Ovary (tissue), 7 donors: ENCODE measurements at regions not wholly inside any gene's neighbourhood (a gene's known extent, or its start where the extent isn't known, plus 50 kb on each side); places are given as distances from the start of the nearest gene placed in this dataset.

Source experiments
- DNase-seq, 5 donors: peaks; one replicate each; pipeline ENCODE4 v3.0.0-alpha.2; 2019 to 2020
- H3K27ac ChIP-seq, 2 donors: fragments of 200-600 bp; one replicate each; pipeline versions ENCODE4 v1.5.1 to v1.8.0; 2019 to 2022
- H3K27me3 ChIP-seq: fragments of 200-600 bp; one replicate; pipeline ENCODE4 v1.8.0; 2022
- H3K36me3 ChIP-seq: fragments of 200-600 bp; sonication (generic); one replicate; pipeline ENCODE4 v1.5.1; 2019
- H3K4me1 ChIP-seq: one replicate; pipeline ENCODE4 v1.8.1; 2013; ENCODE audit warnings: mild to moderate bottlenecking, moderate library complexity; ENCODE audit not compliant: insufficient read depth
- H3K4me3 ChIP-seq: fragments of 200-600 bp; sonication (generic); one replicate; pipeline ENCODE4 v1.5.1; 2017
- H3K9me3 ChIP-seq, 2 donors: fragments of 200-600 bp in 1 of 2; sonication (generic) in 1 of 2; one replicate each; pipeline versions ENCODE4 v1.5.1 to v1.8.1; 2013 to 2019; ENCODE audit warnings: mild to moderate bottlenecking in 1 of 2, moderate library complexity in 1 of 2
- CTCF ChIP-seq, 3 donors: fragments of 450-650 bp in 2 of 3; fragments of 200-600 bp in 1 of 3; IDR thresholded peaks; one replicate each; pipeline versions ENCODE4 v1.5.1 to v1.8.0; 2016 to 2022; ENCODE audit warnings: antibody characterized with exemption in 3 of 3, mild to moderate bottlenecking in 1 of 3
- EP300 ChIP-seq: sonication (generic); formaldehyde crosslinking; IDR thresholded peaks from one replicate; pipeline ENCODE4 v1.6.1; 2017; ENCODE audit warnings: antibody characterized with exemption
- POLR2A ChIP-seq: fragments of 450-650 bp; IDR thresholded peaks from one replicate; pipeline ENCODE4 v1.6.1; 2017; ENCODE audit warnings: antibody characterized with exemption, mild to moderate bottlenecking, moderate library complexity
- WGBS, 3 donors: extraction: QIAGEN DNeasy Blood & Tissue Kit in 1 of 3; methylation state at CpG; one replicate each; pipeline versions ENCODE4 v1.1.5 to v1.1.7; 2013 to 2017; 5-methylcytosine and 5-hydroxymethylcytosine counted together
- intact Hi-C, 4 donors: fragments of 100-400 bp; cut with DNase I; formaldehyde crosslinking; loops; one replicate each; pipeline versions ENCODE4 v1.11.0 to v1.15.1; 2022 to 2023
- donor health status: DM: no; HTN: no; CAD: no; lungs with moderate emphysema.
- donor health status: DM: no; HTN: no; CAD: no.
- donor health status: Bipolar disorder and iron deficiency.
- donor health status: DM: no; HTN: no; CAD: no.
- donor health status: DM: yes; HTN: yes; CAD: no.

GRCh38 chr3:35079403-35079802, 559.9 kb upstream of the ARPP21 start:
- Histone ChIP-seq H3K36me3 (no peaks in the 10 kb centered on the region), H3K27me3 (no peaks in the 10 kb centered on the region), H3K4me1 (no peaks in the 10 kb centered on the region), H3K9me3 (no peaks in the 10 kb centered on the region), H3K27ac (no peak overlapping the region), H3K4me3 (no peak overlapping the region)
- DNase-seq: no peak
- intact Hi-C loops: loop anchor here in 1 of 4 donors (10.0 kb wide), 1 partner anchor 625 kb away; no protein-coding TSS in a partner anchor
- 19 to 50% (median 25%) methylated on average over 1 of the region's 1 CpG for WGBS, 3 donors
- no peak for TF ChIP-seq POLR2A
- no peak for TF ChIP-seq CTCF (IDR thresholded peaks at IDR 0.05)
- TF ChIP-seq EP300: no peak

GRCh38 chr3:35081899-35082298, 557.4 kb upstream of the ARPP21 start:
- Histone ChIP-seq H3K9me3 (no peaks in the 10 kb centered on the region), H3K4me3 (no peak overlapping the region), H3K27ac (no peak overlapping the region), H3K36me3 (no peaks in the 10 kb centered on the region), H3K4me1 (no peaks in the 10 kb centered on the region), H3K27me3 (no peaks in the 10 kb centered on the region)
- 78 to 94% (median 87%) methylated on average over 1 of the region's 1 CpG for WGBS, 3 donors
- DNase-seq: no peak
- no peak for TF ChIP-seq EP300
- TF ChIP-seq POLR2A: no peak
- intact Hi-C loops: no loop called here

GRCh38 chr3:35088943-35089342, 550.4 kb upstream of the ARPP21 start:
- Histone ChIP-seq H3K27ac (no peak overlapping the region), H3K4me3 (no peak overlapping the region), H3K4me1 (no peaks in the 10 kb centered on the region), H3K9me3 (no peaks in the 10 kb centered on the region), H3K36me3 (no peaks in the 10 kb centered on the region), H3K27me3 (no peaks in the 10 kb centered on the region)
- TF ChIP-seq POLR2A (no peak), EP300 (no peak), CTCF (IDR thresholded peaks at IDR 0.05) (no peak)
- DNase-seq: no peak
- intact Hi-C loops: no loop called here
- 59 to 88% (median 68%) methylated on average over 1 of the region's 1 CpG for WGBS, 3 donors

GRCh38 chr3:35114686-35115085, 524.6 kb upstream of the ARPP21 start:
- intact Hi-C loops: no loop called here
- Histone ChIP-seq H3K36me3 (no peaks in the 10 kb centered on the region), H3K27me3 (no peaks in the 10 kb centered on the region), H3K4me1 (no peaks in the 10 kb centered on the region), H3K27ac (no peak overlapping the region), H3K4me3 (no peak overlapping the region), H3K9me3 (no peaks in the 10 kb centered on the region)
- WGBS, 3 donors: 70 to 80% (median 74%) methylated on average over 3 of the region's 3 CpGs
- TF ChIP-seq CTCF (IDR thresholded peaks at IDR 0.05): no peak
- no peak for TF ChIP-seq POLR2A
- no peak for TF ChIP-seq EP300
- no peak for DNase-seq

- H3K36me3 ChIP-seq: no peaks in the 10 kb centered on the region
- TF ChIP-seq POLR2A (no peak), EP300 (no peak), CTCF (IDR thresholded peaks at IDR 0.05) (no peak)
- H3K4me3 ChIP-seq: no peak overlapping the region
- no peaks in the 10 kb centered on the region for H3K4me1 ChIP-seq
- no peaks in the 10 kb centered on the region for H3K9me3 ChIP-seq
- H3K27me3 ChIP-seq: no peaks in the 10 kb centered on the region
- no peak for DNase-seq
- H3K27ac ChIP-seq: no peak overlapping the region
- intact Hi-C loops: no loop called here
Measured at GRCh38 chr3:35120026-35120425, 519.3 kb upstream of the ARPP21 start.
